ENCODE measurements at regions not wholly inside any gene's neighbourhood (a gene's known extent, or its start where the extent isn't known, plus 50 kb on each side); places are given as distances from the start of the nearest gene placed in this dataset.
"Not testable (repeated sequence)": the region's sequence is repeated elsewhere in the genome, so short reads cannot be mapped to it uniquely, and the experiment has no call there.

- Histone ChIP-seq H3K9me3 (ENCODE audit: low read depth) (no peaks in the 10 kb centered on the region), H3K9me2 (replicated peaks; ENCODE audit: insufficient read depth) (no peaks in the 10 kb centered on the region), H3K4me1 (ENCODE audit: insufficient read depth) (no peaks in the 10 kb centered on the region), H3K27ac (no peak overlapping the region), H3K27me3 (no peaks in the 10 kb centered on the region), H3K36me3 (replicated peaks; ENCODE audit: insufficient read depth, low read depth) (no peaks in the 10 kb centered on the region), H3K4me3 (no peak overlapping the region), H3K4me2 (no peak overlapping the region), H3K79me2 (no peaks in the 10 kb centered on the region), H4K20me1 (ENCODE audit: insufficient read depth, poor library complexity, severe bottlenecking) (no peaks in the 10 kb centered on the region), H2AFZ (no peak overlapping the region)
- TF ChIP-seq EZH2phosphoT487 (IDR thresholded peaks at IDR 0.05; ENCODE audit: low read depth, severe bottlenecking, unreplicated experiment) (no peak), EZH2 (IDR thresholded peaks at IDR 0.05; ENCODE audit: borderline replicate concordance) (no peak), CTCF (IDR thresholded peaks at IDR 0.05; ENCODE audit: poor library complexity) (no peak)
- no peak for DNase-seq (ENCODE audit: low spot score)
- WGBS (ENCODE audit: low lambda C conversion rate, missing lambda C conversion rate) = 84% methylated on average over 3 of the region's 3 CpGs
Observed at GRCh38 chr9:106228861-106229260, 534.5 kb downstream of the TMEM38B start.

GRCh38 chr9:106233116-106233515 is 538.8 kb downstream of the TMEM38B start:
- Histone ChIP-seq H3K27ac (no peak overlapping the region), H4K20me1 (ENCODE audit: insufficient read depth, poor library complexity, severe bottlenecking) (no peaks in the 10 kb centered on the region), H3K4me1 (ENCODE audit: insufficient read depth) (no peaks in the 10 kb centered on the region), H2AFZ (no peak overlapping the region), H3K36me3 (replicated peaks; ENCODE audit: insufficient read depth, low read depth) (no peaks in the 10 kb centered on the region), H3K27me3 (no peaks in the 10 kb centered on the region), H3K4me2 (no peak overlapping the region), H3K79me2 (no peaks in the 10 kb centered on the region), H3K9me3 (ENCODE audit: low read depth) (no peaks in the 10 kb centered on the region), H3K4me3 (no peak overlapping the region), H3K9me2 (replicated peaks; ENCODE audit: insufficient read depth) (no peaks in the 10 kb centered on the region)
- no peak for DNase-seq (ENCODE audit: low spot score)
- no peak for TF ChIP-seq EZH2phosphoT487 (IDR thresholded peaks at IDR 0.05; ENCODE audit: low read depth, severe bottlenecking, unreplicated experiment)
- no peak for TF ChIP-seq EZH2 (IDR thresholded peaks at IDR 0.05; ENCODE audit: borderline replicate concordance)
- TF ChIP-seq CTCF (IDR thresholded peaks at IDR 0.05; ENCODE audit: poor library complexity) = no peak

- WGBS (ENCODE audit: low lambda C conversion rate, missing lambda C conversion rate) = 97% methylated on average over 10 of the region's 10 CpGs
- H3K79me2 ChIP-seq; H3K4me3 ChIP-seq; H4K20me1 ChIP-seq (ENCODE audit: insufficient read depth, poor library complexity, severe bottlenecking); DNase-seq (ENCODE audit: low spot score); H3K9me3 ChIP-seq (ENCODE audit: low read depth); H3K4me2 ChIP-seq; H3K27me3 ChIP-seq; H3K36me3 ChIP-seq (replicated peaks; ENCODE audit: insufficient read depth, low read depth); H3K4me1 ChIP-seq (ENCODE audit: insufficient read depth); H3K9me2 ChIP-seq (replicated peaks; ENCODE audit: insufficient read depth); H2AFZ ChIP-seq; H3K27ac ChIP-seq: not testable (repeated sequence)
Observed at GRCh38 chr9:106260908-106261307, 566.6 kb downstream of the TMEM38B start.

- no peak overlapping the region for H3K4me2 ChIP-seq
- no peaks in the 10 kb centered on the region for H4K20me1 ChIP-seq (ENCODE audit: insufficient read depth, poor library complexity, severe bottlenecking)
- H3K4me1 ChIP-seq (ENCODE audit: insufficient read depth) = no peaks in the 10 kb centered on the region
- H3K36me3 ChIP-seq (replicated peaks; ENCODE audit: insufficient read depth, low read depth) = no peaks in the 10 kb centered on the region
- no peak overlapping the region for H3K27ac ChIP-seq
- no peak overlapping the region for H3K4me3 ChIP-seq
- TF ChIP-seq EZH2phosphoT487 (IDR thresholded peaks at IDR 0.05; ENCODE audit: low read depth, severe bottlenecking, unreplicated experiment) = no peak
- TF ChIP-seq EZH2 (IDR thresholded peaks at IDR 0.05; ENCODE audit: borderline replicate concordance) = no peak
- no peak for TF ChIP-seq CTCF (IDR thresholded peaks at IDR 0.05; ENCODE audit: poor library complexity)
- no peaks in the 10 kb centered on the region for H3K9me2 ChIP-seq (replicated peaks; ENCODE audit: insufficient read depth)
- no peaks in the 10 kb centered on the region for H3K27me3 ChIP-seq
- 74% methylated on average over 6 of the region's 6 CpGs for WGBS (ENCODE audit: low lambda C conversion rate, missing lambda C conversion rate)
- H2AFZ ChIP-seq = no peak overlapping the region
- H3K79me2 ChIP-seq = no peaks in the 10 kb centered on the region
- no peak for DNase-seq (ENCODE audit: low spot score)
- H3K9me3 ChIP-seq (ENCODE audit: low read depth) = no peaks in the 10 kb centered on the region
Observed at GRCh38 chr9:106277966-106278365, 583.6 kb downstream of the TMEM38B start.

All from hepatocyte (in vitro differentiated cells).